GM19351 (cell line): ENCODE measurements at regions not wholly inside any gene's neighbourhood (a gene's known extent, or its start where the extent isn't known, plus 50 kb on each side); places are given as distances from the start of the nearest gene placed in this dataset.
"Not testable (repeated sequence)": the region's sequence is repeated elsewhere in the genome, so short reads cannot be mapped to it uniquely, and the experiment has no call there.

Experiments
- ATAC-seq: cut with Tn5 transposase; IDR thresholded peaks from one replicate; pipeline ENCODE4 v1.9.1; 2021; ENCODE audit warnings: mild to moderate bottlenecking, moderate library complexity; ENCODE audit not compliant: unreplicated experiment

- ATAC-seq: no peak
Observed at GRCh38 chrX:112368371-112368770, 285.8 kb upstream of the TRPC5 start.

GRCh38 chrX:112367065-112367464 lies 284.5 kb upstream of the TRPC5 start:
- ATAC-seq: no peak

- no peak for ATAC-seq
Observed at GRCh38 chrX:112359906-112360305, 277.3 kb upstream of the TRPC5 start.

GRCh38 chrX:112355931-112356330 lies 273.4 kb upstream of the TRPC5 start:
- no peak for ATAC-seq

GRCh38 chrX:112341598-112341997 lies 259.0 kb upstream of the TRPC5 start:
- no peak for ATAC-seq

- ATAC-seq: peak; percentile 60
Observed at GRCh38 chrX:112313201-112313600, 230.6 kb upstream of the TRPC5 start.

- ATAC-seq: no peak
Observed at GRCh38 chrX:112306027-112306426, 223.5 kb upstream of the TRPC5 start.

- ATAC-seq: no peak
Observed at GRCh38 chrX:112279940-112280339, 197.4 kb upstream of the TRPC5 start.

GRCh38 chrX:112270991-112271390 lies 188.4 kb upstream of the TRPC5 start:
- ATAC-seq: no peak

- ATAC-seq: no peak
Observed at GRCh38 chrX:112266136-112266535, 183.6 kb upstream of the TRPC5 start.

GRCh38 chrX:112259375-112259774 lies 176.8 kb upstream of the TRPC5 start:
- ATAC-seq: no peak

GRCh38 chrX:112254896-112255295 lies 172.3 kb upstream of the TRPC5 start:
- ATAC-seq: no peak

GRCh38 chrX:112247714-112248113 lies 165.1 kb upstream of the TRPC5 start:
- ATAC-seq: no peak

- ATAC-seq: no peak
Observed at GRCh38 chrX:112235547-112235946, 153.0 kb upstream of the TRPC5 start.

- no peak for ATAC-seq
Observed at GRCh38 chrX:112233164-112233563, 150.6 kb upstream of the TRPC5 start.

- not testable (repeated sequence) for ATAC-seq
Observed at GRCh38 chrX:112226795-112227194, 144.2 kb upstream of the TRPC5 start.

- ATAC-seq: no peak
Observed at GRCh38 chrX:112223391-112223790, 140.8 kb upstream of the TRPC5 start.

GRCh38 chrX:112218388-112218787 lies 135.8 kb upstream of the TRPC5 start:
- ATAC-seq: no peak

GRCh38 chrX:112211459-112211858 lies 128.9 kb upstream of the TRPC5 start:
- ATAC-seq: peak; percentile 90

- no peak for ATAC-seq
Observed at GRCh38 chrX:112197840-112198239, 115.3 kb upstream of the TRPC5 start.

GRCh38 chrX:112190646-112191045 lies 108.1 kb upstream of the TRPC5 start:
- ATAC-seq: no peak

GRCh38 chrX:112181361-112181760 lies 98.8 kb upstream of the TRPC5 start:
- ATAC-seq: not testable (repeated sequence)

GRCh38 chrX:112164420-112164819 lies 81.8 kb upstream of the TRPC5 start:
- ATAC-seq: peak; percentile 71

- ATAC-seq: no peak
Observed at GRCh38 chrX:112163906-112164305, 81.3 kb upstream of the TRPC5 start.
